T-cell (primary cell): ENCODE measurements at regions not wholly inside any gene's neighbourhood (a gene's known extent, or its start where the extent isn't known, plus 50 kb on each side); places are given as distances from the start of the nearest gene placed in this dataset.
A peak's percentile ranks its signal among the peaks of the same experiment; 100 is the strongest.

Experiments used
- ATAC-seq, 4 experiments: fragments of 200-7000 bp in 3 of 4; fragments of 150-1000 bp in 1 of 4; cut with Tn5 transposase; replicated peaks in 1 of 4; 1 replicate in 3 of 4; 2 replicates in 1 of 4; pipeline ENCODE4 v1.10.0; 2021; ENCODE audit warnings: moderate library complexity in 3 of 4, mild to moderate bottlenecking in 2 of 4, moderate number of reproducible peaks in 1 of 4
- CTCF ChIA-PET, 2 donors: fragments of 300-600 bp; sonication (Branson Sonifier 250); formaldehyde crosslinking; loops; one replicate each; lab custom pipeline; 2022; ENCODE audit warnings: antibody characterized with exemption in 2 of 2; lab: Charles Lee
- POLR2A ChIA-PET, 2 donors: fragments of 300-600 bp; sonication (Branson Sonifier 250); formaldehyde crosslinking; loops; one replicate each; lab custom pipeline; 2022; ENCODE audit warnings: antibody characterized with exemption in 2 of 2; lab: Charles Lee
- DNase-seq, 35 experiments: peaks; one replicate each; pipeline versions ENCODE4 v3.0.0 to v3.0.0-alpha.2; 2013 to 2023
- H3K27ac ChIP-seq: one replicate; pipeline ENCODE4 v1.5.1; 2013; ENCODE audit warnings: low read length
- H3K27me3 ChIP-seq, 2 experiments: replicated peaks in 1 of 2; 1 replicate in 1 of 2; 2 replicates in 1 of 2; pipeline versions ENCODE4 v1.6.1 to v1.7.0; 2013; ENCODE audit warnings: low read length in 1 of 2, mixed read lengths in 1 of 2; ENCODE audit not compliant: control insufficient read depth in 2 of 2, insufficient read depth in 2 of 2; ENCODE audit errors: extremely low read depth in 1 of 2
- H3K36me3 ChIP-seq, 2 donors: 1 replicate in 1 of 2; 2 replicates in 1 of 2; pipeline versions ENCODE4 v1.6.1 to v1.7.0; 2013; ENCODE audit warnings: low read length in 1 of 2; ENCODE audit not compliant: control insufficient read depth in 2 of 2, insufficient read depth in 1 of 2; ENCODE audit errors: extremely low read depth in 1 of 2
- H3K4me1 ChIP-seq, 2 experiments: 1 replicate in 1 of 2; 2 replicates in 1 of 2; pipeline versions ENCODE4 v1.6.1 to v1.7.0; 2013; ENCODE audit warnings: low read length in 2 of 2, mixed read lengths in 1 of 2; ENCODE audit not compliant: insufficient read depth in 2 of 2, control insufficient read depth in 1 of 2; ENCODE audit errors: extremely low read depth in 1 of 2
- H3K4me3 ChIP-seq, 2 donors: 1 replicate in 1 of 2; 2 replicates in 1 of 2; pipeline versions ENCODE4 v1.5.1 to v1.7.0; 2013; ENCODE audit warnings: mild to moderate bottlenecking in 2 of 2, low read length in 1 of 2, moderate library complexity in 1 of 2; ENCODE audit not compliant: control insufficient read depth in 1 of 2; ENCODE audit errors: extremely low read depth in 1 of 2
- H3K9me3 ChIP-seq: 2 replicates; pipeline ENCODE4 v1.7.0; 2013
- H3K27ac Mint-ChIP-seq, 2 donors: one replicate each; pipeline ENCODE4 v1.8.0; 2020 to 2021; ENCODE audit warnings: mild to moderate bottlenecking in 2 of 2, mixed read lengths in 2 of 2
- H3K27me3 Mint-ChIP-seq, 2 donors: one replicate each; pipeline ENCODE4 v1.8.0; 2021 to 2022; ENCODE audit warnings: mixed read lengths in 2 of 2
- H3K36me3 Mint-ChIP-seq: one replicate; pipeline ENCODE4 v1.8.0; 2021; ENCODE audit warnings: mixed read lengths
- H3K4me1 Mint-ChIP-seq, 3 donors: one replicate each; pipeline ENCODE4 v1.8.0; 2020 to 2022; ENCODE audit warnings: mixed read lengths in 3 of 3, mild to moderate bottlenecking in 1 of 3
- H3K4me3 Mint-ChIP-seq, 3 donors: one replicate each; pipeline ENCODE4 v1.8.0; 2020 to 2022; ENCODE audit warnings: mild to moderate bottlenecking in 3 of 3, mixed read lengths in 3 of 3, moderate library complexity in 3 of 3
- H3K9me3 Mint-ChIP-seq, 3 donors: one replicate each; pipeline ENCODE4 v1.8.0; 2020 to 2022; ENCODE audit warnings: mixed read lengths in 3 of 3
- WGBS: methylation state at CpG from one replicate; pipeline ENCODE4 v1.1.5; 2013; ENCODE audit warnings: missing lambda C conversion rate; ENCODE audit not compliant: insufficient coverage; 5-methylcytosine and 5-hydroxymethylcytosine counted together

DNA sequence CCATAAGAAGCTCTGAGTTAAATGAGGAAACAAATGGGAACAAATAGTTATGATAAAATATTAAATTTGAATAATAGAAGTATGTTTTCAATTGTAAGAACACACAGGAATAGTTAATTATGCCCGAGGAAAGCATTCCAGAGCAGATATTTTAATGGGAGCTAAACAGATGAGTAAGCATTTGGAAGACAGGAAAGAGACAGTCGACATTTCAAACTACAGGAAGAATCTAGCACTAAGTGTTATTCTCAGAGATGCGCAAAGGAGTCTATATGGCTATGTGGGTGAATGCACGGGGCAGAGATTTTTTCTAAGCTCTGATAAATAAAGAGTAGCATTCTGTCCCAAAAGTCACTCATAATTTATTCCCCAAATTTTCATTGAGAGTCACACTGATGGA, 64.5 kb upstream of the SSTR1 start:
- ChIA-PET POLR2A (no interaction called here), CTCF (no interaction called here)
- H3K4me1 Mint-ChIP-seq, result peaks cover 0 to 4% (median 3%) of the 10 kb centered on the region in 3 donors
- no peaks in the 10 kb centered on the region for H3K27me3 ChIP-seq
- H3K36me3 Mint-ChIP-seq, result no peaks in the 10 kb centered on the region
- no peak overlapping the region for H3K27ac Mint-ChIP-seq
- no peak overlapping the region for H3K27ac ChIP-seq
- no peaks in the 10 kb centered on the region for H3K9me3 ChIP-seq
- no peaks in the 10 kb centered on the region for H3K27me3 Mint-ChIP-seq
- no peak overlapping the region for H3K4me3 ChIP-seq
- DNase-seq, result no peak
- H3K9me3 Mint-ChIP-seq, result no peaks in the 10 kb centered on the region
- no peak for ATAC-seq
- no peaks in the 10 kb centered on the region for H3K4me1 ChIP-seq
- H3K36me3 ChIP-seq, result no peaks in the 10 kb centered on the region
- H3K4me3 Mint-ChIP-seq, result no peak overlapping the region
- WGBS, result 75% methylated on average over 2 of the region's 4 CpGs

DNA sequence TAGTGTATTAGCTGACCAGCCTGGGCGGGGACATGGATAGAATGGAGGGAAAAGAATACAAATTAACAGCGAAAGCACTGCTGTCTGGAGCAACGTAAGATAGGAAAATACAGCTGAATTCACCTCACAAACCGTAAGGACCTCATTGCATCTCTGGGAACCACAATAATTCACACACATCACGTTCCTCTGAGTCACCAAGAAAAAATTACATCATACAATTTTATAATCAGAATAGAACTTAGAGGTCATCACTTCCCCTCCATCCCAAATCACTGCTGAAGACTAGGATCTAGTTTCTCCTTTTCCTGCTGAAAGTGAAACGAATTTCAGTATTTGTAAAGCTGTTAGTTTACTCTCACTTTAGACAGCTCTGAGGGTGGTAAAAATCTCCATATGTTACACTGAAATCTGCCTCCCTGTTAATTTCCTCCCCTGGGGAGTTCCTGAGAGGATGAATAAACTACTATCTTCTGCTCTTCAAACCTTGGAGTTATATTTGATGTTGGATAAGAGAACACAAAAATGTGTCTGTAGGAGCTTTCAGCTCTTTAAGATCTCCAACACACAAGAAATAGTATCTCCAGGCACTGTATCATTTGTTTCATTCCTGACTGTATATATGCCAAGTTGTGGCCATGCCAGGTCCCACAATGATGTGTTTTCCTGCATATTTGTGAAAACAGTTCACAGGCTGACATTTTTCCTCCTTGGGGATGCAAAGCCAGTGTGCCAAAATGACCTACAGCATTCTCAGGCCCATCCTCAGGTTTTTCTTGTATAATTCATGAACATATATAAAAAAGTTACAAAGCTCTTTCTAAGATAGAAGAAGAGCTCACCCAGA, 63.8 kb upstream of the SSTR1 start:
- H3K27me3 Mint-ChIP-seq, result no peaks in the 10 kb centered on the region
- no peak for ATAC-seq
- H3K27ac ChIP-seq, result no peak overlapping the region
- H3K9me3 Mint-ChIP-seq, result no peaks in the 10 kb centered on the region
- CTCF ChIA-PET, result interaction anchor here in 1 of 2 donors (0.6 kb wide), 1 partner anchor 54 kb away, joined by 3 read pairs; no protein-coding TSS in a partner anchor
- no peak overlapping the region for H3K27ac Mint-ChIP-seq
- no peaks in the 10 kb centered on the region for H3K9me3 ChIP-seq
- H3K27me3 ChIP-seq, result no peaks in the 10 kb centered on the region
- H3K36me3 ChIP-seq, result no peaks in the 10 kb centered on the region
- H3K4me1 ChIP-seq, result no peaks in the 10 kb centered on the region
- no peak overlapping the region for H3K4me3 Mint-ChIP-seq
- H3K4me3 ChIP-seq, result no peak overlapping the region
- POLR2A ChIA-PET, result no interaction called here
- H3K4me1 Mint-ChIP-seq, result peaks cover 0 to 4% (median 3%) of the 10 kb centered on the region in 3 donors
- H3K36me3 Mint-ChIP-seq, result no peaks in the 10 kb centered on the region
- no peak for DNase-seq
- WGBS, result 89% methylated on average over 3 of the region's 6 CpGs

DNA sequence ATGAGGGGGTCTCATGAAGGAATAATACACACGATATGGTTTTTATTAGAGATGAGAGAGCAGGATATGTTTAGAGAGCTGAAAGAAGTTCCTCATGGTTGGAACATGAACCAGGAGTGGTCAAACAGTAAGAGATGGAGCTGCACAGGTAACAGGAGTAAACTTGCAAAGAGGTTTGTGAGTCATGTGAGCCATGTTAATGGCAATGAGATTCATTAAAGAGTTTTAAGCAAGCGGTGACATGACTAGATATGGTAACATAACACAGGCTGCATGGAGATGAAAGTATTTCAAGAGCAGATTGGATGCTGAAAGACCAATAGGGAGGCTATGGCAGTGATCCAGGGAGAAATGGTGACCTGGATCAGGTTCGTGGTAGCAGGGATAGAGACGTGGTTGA, 62.6 kb upstream of the SSTR1 start:
- Histone ChIP-seq H3K9me3 (no peaks in the 10 kb centered on the region), H3K4me1 (no peaks in the 10 kb centered on the region), H3K27me3 (no peaks in the 10 kb centered on the region), H3K4me3 (no peak overlapping the region), H3K27ac (no peak overlapping the region), H3K36me3 (no peaks in the 10 kb centered on the region)
- POLR2A ChIA-PET, result no interaction called here
- H3K4me1 Mint-ChIP-seq, result peaks cover 0 to 9% (median 3%) of the 10 kb centered on the region in 3 donors
- no peak for ATAC-seq
- WGBS, result 94% methylated on average over 2 of the region's 4 CpGs
- H3K9me3 Mint-ChIP-seq, result no peaks in the 10 kb centered on the region
- no peaks in the 10 kb centered on the region for H3K27me3 Mint-ChIP-seq
- CTCF ChIA-PET, result interaction anchor here in 1 of 2 donors (0.8 kb wide), 1 partner anchor 17 kb away, joined by 5 read pairs; no protein-coding TSS in a partner anchor
- no peak overlapping the region for H3K4me3 Mint-ChIP-seq
- H3K36me3 Mint-ChIP-seq, result no peaks in the 10 kb centered on the region
- H3K27ac Mint-ChIP-seq, result no peak overlapping the region
- no peak for DNase-seq

DNA sequence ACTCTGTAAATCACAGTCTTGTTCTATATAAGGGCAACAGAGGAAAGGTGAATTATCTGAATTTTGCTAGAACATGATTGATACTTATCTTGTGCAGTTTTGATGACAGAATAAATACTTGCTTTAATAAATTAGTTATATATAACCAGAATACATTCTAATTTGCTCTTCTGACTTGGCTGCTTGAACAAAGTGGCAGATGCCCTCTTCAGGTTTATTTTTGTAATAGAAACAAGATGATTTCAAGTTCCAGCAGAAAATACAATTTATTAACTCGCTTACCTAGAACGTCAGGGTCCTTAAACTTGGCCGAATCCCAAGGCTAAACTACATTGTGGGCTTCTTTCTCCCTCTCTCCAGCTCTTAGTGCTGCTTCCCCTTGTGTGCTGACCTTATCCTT, 57.6 kb upstream of the SSTR1 start:
- Histone ChIP-seq H3K9me3 (no peaks in the 10 kb centered on the region), H3K36me3 (no peaks in the 10 kb centered on the region), H3K4me1 (no peaks in the 10 kb centered on the region), H3K27ac (no peak overlapping the region), H3K4me3 (no peak overlapping the region), H3K27me3 (no peaks in the 10 kb centered on the region)
- H3K27ac Mint-ChIP-seq, result no peak overlapping the region
- no peaks in the 10 kb centered on the region for H3K27me3 Mint-ChIP-seq
- H3K4me3 Mint-ChIP-seq, result no peak overlapping the region
- peaks cover 0 to 5% (median 0%) of the 10 kb centered on the region in 3 donors for H3K4me1 Mint-ChIP-seq
- H3K9me3 Mint-ChIP-seq, result no peaks in the 10 kb centered on the region
- ATAC-seq (no peak), DNase-seq (peak in 1 of 35 experiments; percentile 8)
- no peaks in the 10 kb centered on the region for H3K36me3 Mint-ChIP-seq
- POLR2A ChIA-PET, result no interaction called here
- CTCF ChIA-PET, result interaction anchor here (0.5 to 1.3 kb wide), 4 partner anchors 26 to 212 kb away, joined by 3 to 6 read pairs (median 4); no protein-coding TSS in a partner anchor
- 80% methylated on average over 1 of the region's 3 CpGs for WGBS
